H1 (cell line): ENCODE measurements at regions not wholly inside any gene's neighbourhood (a gene's known extent, or its start where the extent isn't known, plus 50 kb on each side); places are given as distances from the start of the nearest gene placed in this dataset.

Source experiments
- EZH2 ChIP-seq: fragments of 200-600 bp; sonication (generic); IDR thresholded peaks from 2 replicates; pipeline ENCODE4 v1.7.1; 2012; ENCODE audit warnings: low read depth, mild to moderate bottlenecking, moderate library complexity, low read length, inconsistent platforms; ENCODE audit not compliant: severe bottlenecking
- FOSL1 ChIP-seq: IDR thresholded peaks from 2 replicates; pipeline ENCODE4 v1.6.1; 2011; ENCODE audit warnings: mild to moderate bottlenecking, low read depth, low read length, moderate library complexity; ENCODE audit not compliant: insufficient read depth
- HDAC2 ChIP-seq, 2 experiments: fragments of 300-600 bp in 1 of 2; sonication (generic) in 1 of 2; IDR thresholded peaks; 2 replicates each; pipeline ENCODE4 v1.6.1; 2011 to 2012; ENCODE audit warnings: low read depth in 2 of 2, low read length in 2 of 2, mild to moderate bottlenecking in 2 of 2, moderate library complexity in 2 of 2, borderline replicate concordance in 1 of 2, inconsistent platforms in 1 of 2
- POU5F1 ChIP-seq: IDR thresholded peaks from 2 replicates; pipeline ENCODE4 v1.6.1; 2011; ENCODE audit warnings: low read depth, mild to moderate bottlenecking, low read length, moderate library complexity
- RXRA ChIP-seq: IDR thresholded peaks from 2 replicates; pipeline ENCODE4 v1.6.1; 2011; ENCODE audit warnings: low read depth, mild to moderate bottlenecking, low read length, moderate library complexity; ENCODE audit not compliant: insufficient read depth
- TEAD4 ChIP-seq: IDR thresholded peaks from 2 replicates; pipeline ENCODE4 v1.6.1; 2012; ENCODE audit warnings: low read depth, low read length, inconsistent platforms, mixed read lengths

GRCh38 chr1:48115835-48116234 lies 106.7 kb upstream of the SLC5A9 start (continued):
- TF ChIP-seq RXRA: no peak
- no peak for TF ChIP-seq TEAD4
- no peak for TF ChIP-seq HDAC2 (IDR thresholded peaks at IDR 0.05; ENCODE audit: borderline replicate concordance in 1 of 2, low read depth in 2 of 2, low read length in 2 of 2)
- TF ChIP-seq EZH2: no peak
- TF ChIP-seq POU5F1: no peak
- no peak for TF ChIP-seq FOSL1
